Lung (tissue), 11 donors: ENCODE measurements at regions not wholly inside any gene's neighbourhood (a gene's known extent, or its start where the extent isn't known, plus 50 kb on each side); places are given as distances from the start of the nearest gene placed in this dataset.

ENCODE experiments used
- ATAC-seq: fragments of 200-7000 bp; cut with Tn5 transposase; one replicate; pipeline ENCODE4 v1.9.1; 2020; ENCODE audit warnings: moderate number of reproducible peaks; ENCODE audit not compliant: insufficient read depth, low FRiP score
- DNase-seq, 3 donors: peaks; one replicate each; pipeline ENCODE4 v3.0.0-alpha.2; 2013 to 2017
- H3K27ac ChIP-seq, 2 donors: one replicate each; pipeline ENCODE4 v1.5.1; 2013; ENCODE audit warnings: mild to moderate bottlenecking in 2 of 2, moderate library complexity in 2 of 2, control low read depth in 1 of 2, inconsistent platforms in 1 of 2, low read depth in 1 of 2, low read length in 1 of 2
- H3K27me3 ChIP-seq, 3 donors: one replicate each; pipeline ENCODE4 v1.5.1; 2013; ENCODE audit warnings: low read length in 2 of 3; ENCODE audit not compliant: control insufficient read depth in 3 of 3, insufficient read depth in 3 of 3
- H3K36me3 ChIP-seq, 4 donors: one replicate each; pipeline ENCODE4 v1.5.1; 2013; ENCODE audit warnings: low read length in 4 of 4, mild to moderate bottlenecking in 1 of 4, moderate library complexity in 1 of 4; ENCODE audit not compliant: control insufficient read depth in 4 of 4, insufficient read depth in 4 of 4
- H3K4me1 ChIP-seq, 5 donors: one replicate each; pipeline ENCODE4 v1.5.1; 2013; ENCODE audit warnings: low read length in 5 of 5, mild to moderate bottlenecking in 2 of 5, moderate library complexity in 1 of 5; ENCODE audit not compliant: control insufficient read depth in 5 of 5, insufficient read depth in 5 of 5
- H3K4me3 ChIP-seq: one replicate; pipeline ENCODE4 v1.5.1; 2013; ENCODE audit warnings: mild to moderate bottlenecking, control low read depth, moderate library complexity
- H3K9ac ChIP-seq, 2 donors: one replicate each; pipeline ENCODE4 v1.5.1; 2013; ENCODE audit warnings: low read length in 2 of 2, control low read depth in 1 of 2; ENCODE audit not compliant: insufficient read depth in 1 of 2
- H3K9me3 ChIP-seq, 4 donors: one replicate each; pipeline ENCODE4 v1.5.1; 2013; ENCODE audit warnings: low read length in 3 of 4, mild to moderate bottlenecking in 1 of 4, moderate library complexity in 1 of 4; ENCODE audit not compliant: control insufficient read depth in 4 of 4, insufficient read depth in 3 of 4
- WGBS, 2 donors: extraction: QIAGEN DNeasy Blood & Tissue Kit; methylation state at CpG; one replicate each; pipeline ENCODE4 v1.1.7; 2013; 5-methylcytosine and 5-hydroxymethylcytosine counted together
- TF ChIP-seq, protein P1 (sequence below): IDR thresholded peaks from 2 replicates; pipeline ENCODE4 v1.5.1; 2012; ENCODE audit warnings: mild to moderate bottlenecking; ENCODE audit errors: control extremely low read depth, extremely low read depth
- donor health status: control.
- donor health status: control.
- donor health status: Bipolar disorder and iron deficiency.
- donor health status: healthy.
- donor health status: DM: yes; HTN: yes; CAD: no.

- WGBS, 2 donors = 90 to 91% methylated on average over 2 of the region's 2 CpGs
- Histone ChIP-seq H3K27ac (no peak overlapping the region), H3K4me3 (no peak overlapping the region), H3K9ac (no peak overlapping the region), H3K4me1 (no peaks in the 10 kb centered on the region), H3K9me3 (peaks cover 0 to 6% (median 0%) of the 10 kb centered on the region in 4 donors), H3K36me3 (no peaks in the 10 kb centered on the region), H3K27me3 (no peaks in the 10 kb centered on the region)
- TF ChIP-seq, protein P1, sequence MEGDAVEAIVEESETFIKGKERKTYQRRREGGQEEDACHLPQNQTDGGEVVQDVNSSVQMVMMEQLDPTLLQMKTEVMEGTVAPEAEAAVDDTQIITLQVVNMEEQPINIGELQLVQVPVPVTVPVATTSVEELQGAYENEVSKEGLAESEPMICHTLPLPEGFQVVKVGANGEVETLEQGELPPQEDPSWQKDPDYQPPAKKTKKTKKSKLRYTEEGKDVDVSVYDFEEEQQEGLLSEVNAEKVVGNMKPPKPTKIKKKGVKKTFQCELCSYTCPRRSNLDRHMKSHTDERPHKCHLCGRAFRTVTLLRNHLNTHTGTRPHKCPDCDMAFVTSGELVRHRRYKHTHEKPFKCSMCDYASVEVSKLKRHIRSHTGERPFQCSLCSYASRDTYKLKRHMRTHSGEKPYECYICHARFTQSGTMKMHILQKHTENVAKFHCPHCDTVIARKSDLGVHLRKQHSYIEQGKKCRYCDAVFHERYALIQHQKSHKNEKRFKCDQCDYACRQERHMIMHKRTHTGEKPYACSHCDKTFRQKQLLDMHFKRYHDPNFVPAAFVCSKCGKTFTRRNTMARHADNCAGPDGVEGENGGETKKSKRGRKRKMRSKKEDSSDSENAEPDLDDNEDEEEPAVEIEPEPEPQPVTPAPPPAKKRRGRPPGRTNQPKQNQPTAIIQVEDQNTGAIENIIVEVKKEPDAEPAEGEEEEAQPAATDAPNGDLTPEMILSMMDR = no peak
- ATAC-seq (no peak), DNase-seq (no peak)
These were observed 117.1 kb upstream of the TMEFF2 start for GRCh38 chr2:192311701-192312460.

GRCh38 chr2:192307530-192307929, 112.8 kb upstream of the TMEFF2 start:
- WGBS, 2 donors = 75 to 89% methylated on average over 3 of the region's 3 CpGs
- no peak for DNase-seq

DNA sequence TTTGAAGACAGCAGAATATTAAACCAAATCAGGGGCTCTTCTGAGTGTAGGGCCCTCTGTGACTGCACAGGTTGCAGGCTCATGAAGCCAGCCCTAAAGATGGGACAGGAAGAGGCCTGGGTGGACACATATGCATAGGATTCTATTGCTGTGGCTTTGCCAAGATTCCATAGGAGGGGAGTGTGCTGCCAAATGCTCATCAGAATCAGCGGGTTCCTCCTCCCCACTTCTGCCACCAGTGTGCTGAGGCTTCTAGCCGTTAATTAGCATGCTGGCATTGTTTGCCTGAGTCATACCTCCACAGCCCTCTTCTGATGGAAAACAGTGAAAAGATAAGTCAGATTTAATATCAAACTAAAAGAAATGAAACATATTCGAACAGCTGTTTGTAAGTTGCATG, 103.9 kb upstream of the TMEFF2 start:
- ATAC-seq (no peak), DNase-seq (no peak)
- Histone ChIP-seq H3K9ac (no peak overlapping the region), H3K4me3 (no peak overlapping the region), H3K27me3 (no peaks in the 10 kb centered on the region), H3K36me3 (no peaks in the 10 kb centered on the region), H3K27ac (no peak overlapping the region), H3K9me3 (no peaks in the 10 kb centered on the region), H3K4me1 (no peaks in the 10 kb centered on the region)
- TF ChIP-seq, protein P1 = no peak
- WGBS, 2 donors = 80 to 83% methylated on average over 3 of the region's 3 CpGs

More at GRCh38 chr2:192307530-192307929, 112.8 kb upstream of the TMEFF2 start:
- H3K27ac ChIP-seq = no peak overlapping the region
- no peak for ATAC-seq
- H3K9me3 ChIP-seq = no peaks in the 10 kb centered on the region
- no peaks in the 10 kb centered on the region for H3K4me1 ChIP-seq
- H3K36me3 ChIP-seq = no peaks in the 10 kb centered on the region
- H3K27me3 ChIP-seq = no peaks in the 10 kb centered on the region
- no peak overlapping the region for H3K9ac ChIP-seq
- TF ChIP-seq, protein P1 = no peak
- no peak overlapping the region for H3K4me3 ChIP-seq

- Histone ChIP-seq H3K9me3 (no peaks in the 10 kb centered on the region), H3K9ac (no peak overlapping the region), H3K4me1 (no peaks in the 10 kb centered on the region), H3K36me3 (no peaks in the 10 kb centered on the region), H3K4me3 (no peak overlapping the region), H3K27ac (no peak overlapping the region), H3K27me3 (no peaks in the 10 kb centered on the region)
- DNase-seq = no peak
- TF ChIP-seq, protein P1 = no peak
- ATAC-seq = no peak
- 93 to 94% methylated on average over 2 of the region's 2 CpGs for WGBS, 2 donors
These were observed 97.7 kb upstream of the TMEFF2 start for GRCh38 chr2:192292478-192292877.
